Tibial nerve (tissue), 4 donors: ENCODE measurements at regions not wholly inside any gene's neighbourhood (a gene's known extent, or its start where the extent isn't known, plus 50 kb on each side); places are given as distances from the start of the nearest gene placed in this dataset.

Experiments used
- DNase-seq, 2 donors: peaks; one replicate each; pipeline ENCODE4 v3.0.0-alpha.2; 2019; ENCODE audit warnings: low spot score in 2 of 2
- H3K27ac ChIP-seq, 4 donors: fragments of 200-600 bp; sonication (generic) in 3 of 4; one replicate each; pipeline ENCODE4 v1.5.1; 2017 to 2019; ENCODE audit warnings: mild to moderate bottlenecking in 1 of 4
- H3K27me3 ChIP-seq, 2 donors: fragments of 200-600 bp; sonication (generic) in 1 of 2; one replicate each; pipeline versions ENCODE4 v1.5.1 to v1.6.0; 2017 to 2019
- H3K36me3 ChIP-seq, 3 donors: fragments of 200-600 bp; sonication (generic); one replicate each; pipeline ENCODE4 v1.5.1; 2018 to 2019
- H3K4me1 ChIP-seq, 4 donors: fragments of 200-600 bp; sonication (generic) in 3 of 4; one replicate each; pipeline ENCODE4 v1.5.1; 2017 to 2019
- H3K4me3 ChIP-seq, 4 donors: fragments of 200-600 bp; sonication (generic) in 3 of 4; one replicate each; pipeline ENCODE4 v1.5.1; 2017 to 2019; ENCODE audit warnings: mild to moderate bottlenecking in 1 of 4, moderate library complexity in 1 of 4
- H3K9me3 ChIP-seq, 4 donors: fragments of 200-600 bp; sonication (generic) in 3 of 4; one replicate each; pipeline ENCODE4 v1.5.1; 2017 to 2019
- EP300 ChIP-seq, 2 donors: sonication (generic); formaldehyde crosslinking; IDR thresholded peaks; one replicate each; pipeline ENCODE4 v1.6.1; 2017; ENCODE audit warnings: antibody characterized with exemption in 2 of 2, mild to moderate bottlenecking in 1 of 2
- POLR2A ChIP-seq, 2 donors: fragments of 450-650 bp; IDR thresholded peaks; one replicate each; pipeline ENCODE4 v1.6.1; 2017; ENCODE audit warnings: antibody characterized with exemption in 2 of 2, mild to moderate bottlenecking in 2 of 2, moderate library complexity in 2 of 2
- WGBS, 2 donors: methylation state at CpG; one replicate each; pipeline ENCODE4 v1.1.5; 2018; 5-methylcytosine and 5-hydroxymethylcytosine counted together
- TF ChIP-seq, protein P1 (sequence below), 5 experiments: fragments of 200-600 bp in 3 of 5; fragments of 450-650 bp in 2 of 5; sonication (generic) in 3 of 5; IDR thresholded peaks; one replicate each; pipeline ENCODE4 v1.5.1; 2016 to 2019; ENCODE audit warnings: antibody characterized with exemption in 5 of 5, mild to moderate bottlenecking in 3 of 5, moderate library complexity in 2 of 5

DNA sequence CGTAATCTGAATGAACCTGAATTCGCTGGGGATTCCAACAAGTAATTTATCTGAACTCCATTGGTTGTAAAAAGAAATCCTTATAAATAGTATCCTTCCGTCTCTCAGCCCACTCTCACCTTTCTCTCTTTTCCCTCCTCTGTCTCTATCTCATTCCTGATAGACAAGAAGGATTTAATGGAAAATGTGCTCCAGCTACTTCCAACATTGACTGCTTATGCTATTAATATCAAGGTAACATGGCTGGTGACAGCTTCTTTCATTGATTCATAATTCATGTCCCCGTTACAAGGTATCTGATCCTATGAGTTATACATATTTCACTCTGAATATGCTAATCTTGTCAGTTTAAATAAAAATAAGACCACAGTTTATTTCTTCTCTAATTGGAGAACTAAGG lies 326.8 kb downstream of the RASEF start:
- Histone ChIP-seq H3K9me3 (no peaks in the 10 kb centered on the region), H3K4me1 (no peaks in the 10 kb centered on the region), H3K4me3 (no peak overlapping the region), H3K27ac (no peak overlapping the region), H3K27me3 (no peaks in the 10 kb centered on the region), H3K36me3 (no peaks in the 10 kb centered on the region)
- WGBS, 2 donors, result 94 to 95% methylated on average over 4 of the region's 4 CpGs
- DNase-seq, result no peak
- TF ChIP-seq POLR2A (IDR thresholded peaks at IDR 0.05), result no peak
- TF ChIP-seq, protein P1, sequence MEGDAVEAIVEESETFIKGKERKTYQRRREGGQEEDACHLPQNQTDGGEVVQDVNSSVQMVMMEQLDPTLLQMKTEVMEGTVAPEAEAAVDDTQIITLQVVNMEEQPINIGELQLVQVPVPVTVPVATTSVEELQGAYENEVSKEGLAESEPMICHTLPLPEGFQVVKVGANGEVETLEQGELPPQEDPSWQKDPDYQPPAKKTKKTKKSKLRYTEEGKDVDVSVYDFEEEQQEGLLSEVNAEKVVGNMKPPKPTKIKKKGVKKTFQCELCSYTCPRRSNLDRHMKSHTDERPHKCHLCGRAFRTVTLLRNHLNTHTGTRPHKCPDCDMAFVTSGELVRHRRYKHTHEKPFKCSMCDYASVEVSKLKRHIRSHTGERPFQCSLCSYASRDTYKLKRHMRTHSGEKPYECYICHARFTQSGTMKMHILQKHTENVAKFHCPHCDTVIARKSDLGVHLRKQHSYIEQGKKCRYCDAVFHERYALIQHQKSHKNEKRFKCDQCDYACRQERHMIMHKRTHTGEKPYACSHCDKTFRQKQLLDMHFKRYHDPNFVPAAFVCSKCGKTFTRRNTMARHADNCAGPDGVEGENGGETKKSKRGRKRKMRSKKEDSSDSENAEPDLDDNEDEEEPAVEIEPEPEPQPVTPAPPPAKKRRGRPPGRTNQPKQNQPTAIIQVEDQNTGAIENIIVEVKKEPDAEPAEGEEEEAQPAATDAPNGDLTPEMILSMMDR (IDR thresholded peaks at IDR 0.05), result no peak
- TF ChIP-seq EP300 (IDR thresholded peaks at IDR 0.05), result no peak

DNA sequence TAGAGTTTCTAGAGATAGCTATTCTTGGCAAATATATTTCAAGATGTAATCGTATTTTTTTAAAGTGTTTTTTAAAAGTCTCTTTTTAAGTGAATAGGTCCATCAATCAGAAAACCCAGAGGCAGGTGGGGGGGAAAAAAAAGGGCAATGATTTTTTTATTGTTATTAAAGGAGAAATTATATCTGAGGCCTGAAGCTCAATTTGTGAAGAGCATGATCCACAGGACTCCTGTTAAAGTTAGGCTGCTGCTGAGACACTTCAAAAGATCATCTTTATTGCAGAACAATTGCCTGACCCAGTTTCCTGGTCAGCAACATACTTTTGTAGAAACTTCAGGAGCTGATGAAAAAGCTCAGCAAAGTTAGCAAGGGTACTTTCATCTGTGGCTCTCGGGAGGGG lies 326.2 kb downstream of the RASEF start:
- 36 to 48% methylated on average over 2 of the region's 2 CpGs for WGBS, 2 donors
- Histone ChIP-seq H3K9me3 (no peaks in the 10 kb centered on the region), H3K27me3 (no peaks in the 10 kb centered on the region), H3K4me3 (no peak overlapping the region), H3K36me3 (no peaks in the 10 kb centered on the region), H3K27ac (no peak overlapping the region), H3K4me1 (no peaks in the 10 kb centered on the region)
- TF ChIP-seq, protein P1 (IDR thresholded peaks at IDR 0.05), result no peak
- TF ChIP-seq POLR2A (IDR thresholded peaks at IDR 0.05) (no peak), EP300 (IDR thresholded peaks at IDR 0.05) (no peak)
- no peak for DNase-seq

DNA sequence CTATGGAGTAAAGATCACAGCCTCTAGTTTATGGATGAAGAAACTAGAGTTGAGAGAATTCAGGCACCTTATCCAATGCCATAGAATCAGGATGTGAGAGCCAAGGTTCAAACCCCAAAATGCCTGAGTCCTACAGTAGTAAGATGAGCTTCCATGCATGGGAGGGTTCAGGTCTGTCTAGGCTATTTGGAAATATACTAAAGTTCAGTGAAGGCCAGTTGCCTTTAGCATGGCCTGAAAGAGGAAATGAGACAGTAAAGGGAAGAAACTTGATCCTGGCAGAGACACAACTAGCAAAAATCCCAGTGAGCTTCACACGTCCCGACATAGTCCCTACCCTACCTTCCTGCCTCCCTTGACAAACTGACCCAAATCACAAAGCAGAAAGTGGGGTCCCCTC lies 317.0 kb downstream of the RASEF start:
- Histone ChIP-seq H3K9me3 (no peaks in the 10 kb centered on the region), H3K4me3 (no peak overlapping the region), H3K27me3 (no peaks in the 10 kb centered on the region), H3K4me1 (no peaks in the 10 kb centered on the region), H3K27ac (no peak overlapping the region), H3K36me3 (no peaks in the 10 kb centered on the region)
- WGBS, 2 donors, result 74 to 79% methylated on average over 2 of the region's 2 CpGs
- DNase-seq, result no peak
- TF ChIP-seq, protein P1 (IDR thresholded peaks at IDR 0.05), result no peak
- TF ChIP-seq POLR2A (IDR thresholded peaks at IDR 0.05), result no peak
- no peak for TF ChIP-seq EP300 (IDR thresholded peaks at IDR 0.05)

DNA sequence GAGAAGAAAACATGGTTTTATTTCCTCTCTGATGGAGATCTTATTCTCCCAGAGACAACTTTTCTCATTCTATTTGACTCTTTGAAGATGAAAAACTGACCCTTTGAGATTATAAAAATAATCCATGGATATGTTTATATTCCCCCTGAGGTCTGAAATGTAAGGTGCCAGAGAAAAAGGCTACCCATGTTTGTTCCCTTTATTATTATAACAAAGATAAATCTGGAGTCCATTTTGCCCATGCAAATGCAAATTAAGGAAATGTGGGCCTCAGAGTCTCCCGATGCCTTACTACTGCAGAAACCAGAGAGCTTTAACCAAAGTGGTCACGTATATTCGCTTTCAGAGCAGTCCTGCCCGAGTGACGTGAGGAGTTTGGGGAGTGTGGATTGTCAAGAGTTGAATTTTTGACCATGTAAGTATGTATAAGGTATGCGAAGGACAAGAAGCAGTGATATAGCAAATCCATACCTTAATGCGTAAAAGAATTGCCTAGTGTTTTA lies 312.5 kb downstream of the RASEF start:
- Histone ChIP-seq H3K27me3 (no peaks in the 10 kb centered on the region), H3K4me3 (no peak overlapping the region), H3K36me3 (no peaks in the 10 kb centered on the region), H3K9me3 (no peaks in the 10 kb centered on the region), H3K4me1 (no peaks in the 10 kb centered on the region), H3K27ac (no peak overlapping the region)
- WGBS, 2 donors, result 76 to 84% methylated on average over 7 of the region's 7 CpGs
- DNase-seq, result no peak
- TF ChIP-seq, protein P1 (IDR thresholded peaks at IDR 0.05), result no peak
- TF ChIP-seq POLR2A (IDR thresholded peaks at IDR 0.05), result no peak
- no peak for TF ChIP-seq EP300 (IDR thresholded peaks at IDR 0.05)

DNA sequence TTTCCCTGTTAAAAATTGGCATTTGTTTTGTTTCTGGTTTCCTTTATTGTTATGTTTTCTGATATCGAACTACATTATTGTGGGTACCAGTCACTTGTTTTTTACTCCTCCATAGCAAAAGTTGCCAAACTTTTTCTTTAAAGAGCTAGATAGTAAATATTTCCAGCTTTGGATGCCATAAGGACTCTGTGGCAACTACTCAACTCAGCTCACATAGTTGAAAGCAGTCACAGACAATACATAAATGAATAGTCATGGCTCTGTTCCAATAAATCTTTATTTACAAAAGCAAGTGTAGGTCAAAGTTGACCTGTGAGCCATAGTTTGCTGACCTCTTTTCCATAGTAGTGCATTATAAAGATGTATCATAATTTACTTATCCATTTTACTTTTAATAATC lies 305.0 kb downstream of the RASEF start:
- no peak overlapping the region for H3K4me3 ChIP-seq
- peaks cover 0 to 5% (median 0%) of the 10 kb centered on the region in 4 donors for H3K9me3 ChIP-seq
- no peaks in the 10 kb centered on the region for H3K27me3 ChIP-seq
- H3K27ac ChIP-seq, result no peak overlapping the region
- WGBS, 2 donors, result 20 to 70% methylated on average over 1 of the region's 1 CpG
- DNase-seq, result no peak
- no peak for TF ChIP-seq POLR2A (IDR thresholded peaks at IDR 0.05)
- TF ChIP-seq, protein P1 (IDR thresholded peaks at IDR 0.05), result no peak
- TF ChIP-seq EP300 (IDR thresholded peaks at IDR 0.05), result no peak
- H3K4me1 ChIP-seq, result no peaks in the 10 kb centered on the region
- no peaks in the 10 kb centered on the region for H3K36me3 ChIP-seq
